NCI-H146 (cell line): ENCODE measurements at regions not wholly inside any gene's neighbourhood (a gene's known extent, or its start where the extent isn't known, plus 50 kb on each side); places are given as distances from the start of the nearest gene placed in this dataset.
"Not testable (repeated sequence)": the region's sequence is repeated elsewhere in the genome, so short reads cannot be mapped to it uniquely, and the experiment has no call there.

Experiments used
- DNase-seq: peaks from one replicate; lab custom pipeline; 2025; lab: John Stamatoyannopoulos, UW

DNA sequence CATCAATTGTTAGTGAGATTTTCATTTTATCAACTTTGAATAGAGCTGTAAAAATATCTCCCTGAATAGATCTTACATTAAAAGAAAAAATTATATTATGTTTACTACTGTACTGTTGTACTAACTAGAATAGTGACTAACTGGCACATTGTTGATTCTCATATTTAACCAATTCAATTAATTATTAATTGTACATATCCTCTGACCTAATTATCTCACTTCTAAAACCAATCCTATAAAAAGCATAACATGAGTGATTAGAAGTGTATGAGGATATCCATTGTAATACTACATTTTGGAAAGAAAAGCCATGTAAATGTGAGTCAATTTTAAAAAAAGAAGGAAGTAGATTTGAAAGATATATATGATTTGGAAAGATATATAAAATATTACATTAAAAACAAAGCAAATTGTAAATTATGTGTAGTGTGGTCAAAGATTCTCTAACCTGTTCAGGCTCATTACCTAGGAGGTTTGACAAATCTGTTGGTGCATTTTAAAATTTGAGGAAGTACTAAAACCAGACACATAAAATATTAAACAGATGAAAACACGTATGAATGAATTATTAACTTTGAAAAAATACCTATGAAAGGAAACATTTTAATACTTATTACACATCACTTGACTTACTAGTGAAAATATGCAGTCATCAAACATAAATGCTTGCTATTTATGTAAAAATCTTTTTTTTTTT is 829.8 kb upstream of the SLC10A2 start:
- no peak for DNase-seq

- no peak for DNase-seq
These were observed 828.4 kb upstream of the SLC10A2 start for GRCh38 chr13:103894626-103895025.

DNA sequence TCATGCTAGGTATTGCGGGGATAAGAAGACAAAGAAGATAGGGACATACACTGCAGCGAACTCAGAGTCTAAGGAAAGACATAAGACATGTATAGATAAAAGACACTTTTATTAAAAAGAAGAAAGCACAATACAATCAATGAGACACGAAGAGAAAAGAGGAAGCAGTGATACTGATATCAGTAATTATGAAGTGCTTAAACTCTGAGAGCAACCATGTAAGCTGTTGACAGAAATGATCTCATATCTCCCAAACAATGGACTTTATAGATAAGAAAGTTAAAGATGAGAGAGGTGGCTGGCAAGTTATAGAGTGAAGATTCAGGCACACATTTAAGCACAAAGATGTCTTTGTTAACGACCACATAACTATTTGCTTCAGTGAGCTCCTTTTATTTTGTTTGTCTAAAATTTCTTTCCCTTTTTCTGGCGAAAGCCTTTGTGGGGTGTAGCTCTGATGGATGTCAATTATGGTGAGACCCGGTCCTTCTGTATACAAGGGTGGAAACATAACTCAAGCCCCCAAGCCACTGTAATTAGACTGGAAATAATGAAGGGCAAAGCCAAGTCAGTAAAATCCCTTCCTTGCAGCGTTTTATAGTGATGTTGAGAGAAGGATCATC is 818.0 kb upstream of the SLC10A2 start:
- DNase-seq, result no peak

DNA sequence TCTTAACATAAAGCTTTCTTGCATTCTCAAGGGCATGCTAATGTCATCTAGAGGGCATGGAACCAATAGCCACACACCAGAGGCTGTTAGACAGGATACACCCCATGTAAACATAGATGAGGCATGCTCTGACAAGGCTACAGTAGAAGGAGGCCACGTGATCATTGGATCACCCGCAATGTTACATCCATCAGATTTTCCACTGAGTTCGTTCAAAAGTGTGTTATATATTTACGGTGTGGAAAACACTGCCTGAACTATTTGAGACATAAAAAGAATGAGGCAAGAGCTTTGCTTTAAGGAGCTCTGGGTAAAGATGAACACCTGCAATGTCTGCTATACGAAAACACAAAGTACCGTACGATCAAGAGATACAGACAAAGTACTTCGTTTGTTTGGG is 817.5 kb upstream of the SLC10A2 start:
- DNase-seq, result no peak

GRCh38 chr13:103883164-103883563 is 816.9 kb upstream of the SLC10A2 start:
- peak; percentile 86 for DNase-seq

DNA sequence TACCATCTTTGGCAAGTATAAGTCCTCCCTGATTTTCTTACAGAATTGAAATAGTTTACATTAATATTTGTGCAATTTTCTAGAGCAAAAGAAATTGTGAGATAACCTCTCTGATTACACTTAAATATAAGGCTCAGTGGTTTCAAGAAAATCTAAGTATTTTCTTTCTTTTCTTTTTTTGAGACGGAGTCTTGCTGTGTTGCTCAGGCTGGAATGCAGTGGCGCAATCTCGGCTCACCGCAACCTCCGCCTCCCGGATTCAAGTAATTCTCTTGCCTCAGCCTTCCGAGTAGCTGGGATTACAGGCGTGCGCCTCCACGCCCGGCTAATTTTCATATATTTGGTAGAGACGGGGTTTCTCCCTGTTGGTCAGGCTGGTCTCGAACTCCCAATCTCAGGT is 813.9 kb upstream of the SLC10A2 start:
- DNase-seq, result not testable (repeated sequence)

DNA sequence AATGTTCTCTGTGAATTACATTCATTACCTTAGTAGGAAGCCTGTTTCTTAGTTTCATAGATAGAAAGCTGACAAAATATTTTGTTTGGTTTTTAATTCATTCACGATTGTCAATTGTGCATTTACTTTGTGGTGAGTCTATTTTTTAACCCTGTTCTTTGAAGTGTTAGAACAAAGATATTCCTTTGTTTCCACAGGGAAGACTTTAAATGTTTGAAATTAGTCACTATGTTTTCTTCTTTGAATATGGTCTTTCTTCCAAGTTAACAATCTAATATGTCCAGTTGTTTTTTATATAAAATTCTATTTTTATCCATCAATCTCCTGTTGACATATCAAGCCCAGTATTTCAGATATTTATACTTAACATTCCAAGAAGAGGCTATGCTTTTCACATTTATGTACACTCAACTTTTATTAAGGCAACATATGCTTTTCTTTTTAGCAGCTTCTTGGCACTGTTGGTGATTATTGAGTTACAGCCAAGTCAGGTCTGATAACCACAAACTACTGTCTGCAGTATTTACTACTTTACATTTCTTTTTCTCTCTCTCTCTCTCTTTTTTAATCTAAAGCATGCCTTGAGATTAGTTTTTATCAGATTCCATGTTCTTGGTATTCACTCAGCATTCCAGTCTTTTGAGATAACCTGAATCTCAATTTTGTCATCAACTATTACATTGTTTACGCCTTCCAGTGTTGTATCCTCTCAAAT is 812.8 kb upstream of the SLC10A2 start:
- DNase-seq, result no peak

DNA sequence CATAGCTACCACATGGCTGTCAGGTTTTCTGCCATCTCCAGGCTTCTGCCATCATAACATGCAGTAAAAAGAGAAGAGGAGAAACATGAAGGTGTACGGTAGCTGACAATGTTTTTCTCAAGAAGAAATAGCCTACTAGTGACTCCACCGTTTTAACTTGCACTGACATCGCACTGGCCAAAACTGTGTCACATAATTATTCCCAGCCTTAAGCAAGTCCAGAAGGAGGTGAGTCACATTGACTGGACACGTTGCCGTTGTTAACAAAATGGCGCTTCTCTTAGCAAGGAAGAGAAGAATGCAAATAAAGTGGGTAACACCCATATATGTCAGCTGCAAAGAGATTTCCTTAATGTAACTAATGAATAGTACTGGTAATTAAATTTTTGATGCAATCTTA is 810.4 kb upstream of the SLC10A2 start:
- DNase-seq, result no peak

DNA sequence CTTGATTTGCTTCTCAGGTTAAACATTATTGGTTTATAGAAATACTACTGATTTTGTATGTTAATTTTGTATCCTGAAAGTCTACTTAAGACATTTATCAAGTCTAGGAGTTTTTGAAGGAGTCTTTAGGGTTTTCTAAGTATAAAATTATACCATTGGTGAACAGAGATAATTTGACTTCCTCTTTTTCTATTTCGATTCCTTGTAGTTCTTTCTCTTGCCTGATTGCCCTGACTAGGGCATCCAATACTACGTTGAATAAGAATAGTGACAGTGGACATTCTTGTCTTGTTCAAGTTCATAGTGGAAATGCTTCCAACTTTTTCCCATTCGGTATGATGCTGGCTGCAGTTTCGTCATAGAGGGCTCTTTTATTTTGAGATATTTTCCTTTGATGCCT is 807.5 kb upstream of the SLC10A2 start:
- no peak for DNase-seq

DNA sequence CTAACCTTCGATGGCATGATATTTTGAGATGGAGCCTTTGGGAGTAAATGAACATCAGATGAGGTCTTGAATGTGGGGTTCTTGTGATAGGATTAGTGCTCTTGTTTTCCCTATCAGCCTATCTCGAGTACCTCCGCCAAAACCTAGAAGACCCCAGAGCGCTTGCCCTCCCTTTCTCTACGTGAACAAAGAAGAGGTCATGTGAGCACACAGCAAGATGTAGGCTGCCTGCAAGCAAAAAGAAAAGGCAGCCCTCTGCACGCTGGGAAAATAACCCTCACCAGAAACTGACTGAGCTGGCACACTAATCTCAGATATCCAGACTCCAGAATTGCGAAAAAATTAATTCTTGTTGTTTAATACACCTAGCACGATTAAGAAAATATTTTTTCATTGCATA is 799.8 kb upstream of the SLC10A2 start:
- peak; percentile 6 for DNase-seq

GRCh38 chr13:103862525-103862924 is 796.3 kb upstream of the SLC10A2 start:
- DNase-seq, result no peak

DNA sequence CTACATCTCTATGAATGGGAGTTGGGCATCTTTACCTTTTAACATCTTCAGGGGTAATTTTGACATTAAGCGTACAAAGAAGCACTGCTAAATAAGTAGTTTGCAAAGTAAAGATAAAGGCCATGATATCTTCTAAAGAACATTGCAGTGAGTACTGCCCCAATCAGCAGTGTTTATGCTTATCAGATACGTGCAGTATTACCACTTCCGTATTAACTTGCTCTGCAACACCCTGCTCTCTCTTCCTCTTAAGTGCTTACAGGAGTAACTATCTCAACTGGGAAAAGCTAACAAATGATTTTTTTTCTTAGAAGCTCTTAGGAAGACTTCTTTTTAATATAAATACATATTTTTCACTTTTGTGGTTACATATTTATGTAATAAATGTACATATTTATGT is 793.7 kb upstream of the SLC10A2 start:
- DNase-seq, result no peak

DNA sequence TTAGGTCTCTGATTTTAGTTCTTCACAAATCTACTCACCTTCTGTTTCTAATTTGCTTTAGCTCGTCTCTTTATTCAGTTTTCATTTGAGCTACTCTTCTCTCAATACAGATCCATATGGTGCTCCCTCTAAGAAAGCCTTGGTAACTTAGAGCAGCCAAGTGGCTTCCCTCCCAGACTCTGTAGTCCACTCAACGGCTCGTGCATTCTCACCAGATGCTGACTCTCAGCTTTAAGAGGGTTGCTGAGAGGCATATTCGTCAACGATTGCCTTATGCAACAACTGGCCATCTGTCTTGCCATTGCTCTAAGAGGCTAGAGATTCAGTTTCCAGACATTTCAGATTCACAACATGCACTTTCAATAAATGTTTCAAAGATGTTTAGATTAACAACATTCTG is 785.8 kb upstream of the SLC10A2 start:
- DNase-seq, result no peak

DNA sequence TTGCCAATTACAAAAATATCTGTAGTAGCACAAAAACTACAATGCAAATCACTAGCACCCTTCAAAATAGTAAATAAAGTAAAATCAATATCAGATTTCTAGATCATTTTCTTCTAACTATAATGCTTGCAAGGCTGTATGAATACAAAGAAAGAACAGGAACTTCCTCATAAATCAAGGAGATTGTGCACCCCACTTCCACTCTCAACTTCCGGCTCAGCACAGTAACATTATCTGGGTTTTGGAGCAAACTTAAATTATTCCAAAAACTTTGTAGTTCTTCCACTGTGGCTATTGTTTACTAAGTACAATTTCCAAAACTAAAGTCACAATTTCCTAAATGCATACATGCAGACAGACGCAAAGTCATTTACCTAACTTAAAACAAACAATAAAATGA is 778.3 kb upstream of the SLC10A2 start:
- no peak for DNase-seq

GRCh38 chr13:103839460-103839859 is 773.2 kb upstream of the SLC10A2 start:
- peak; percentile 71 for DNase-seq

DNA sequence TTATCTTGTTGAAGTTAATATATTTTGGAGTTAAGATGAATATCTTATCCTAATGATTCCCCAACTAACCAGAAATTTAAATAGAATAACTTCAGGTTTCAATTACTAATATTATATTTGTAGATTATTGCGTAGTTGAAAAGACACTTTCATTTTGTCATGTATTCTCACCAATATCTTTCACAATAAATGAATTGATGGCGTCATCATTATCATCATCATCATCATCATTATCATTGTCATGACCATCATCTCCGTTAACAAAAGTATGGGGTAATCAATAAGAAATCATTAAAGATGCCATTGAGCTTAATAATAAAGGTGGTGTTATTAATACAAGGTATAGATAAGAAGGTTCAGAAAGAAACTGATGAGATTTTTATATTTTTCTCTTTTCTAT is 768.8 kb upstream of the SLC10A2 start:
- DNase-seq, result no peak

GRCh38 chr13:103833294-103833852 is 767.2 kb upstream of the SLC10A2 start:
- no peak for DNase-seq

DNA sequence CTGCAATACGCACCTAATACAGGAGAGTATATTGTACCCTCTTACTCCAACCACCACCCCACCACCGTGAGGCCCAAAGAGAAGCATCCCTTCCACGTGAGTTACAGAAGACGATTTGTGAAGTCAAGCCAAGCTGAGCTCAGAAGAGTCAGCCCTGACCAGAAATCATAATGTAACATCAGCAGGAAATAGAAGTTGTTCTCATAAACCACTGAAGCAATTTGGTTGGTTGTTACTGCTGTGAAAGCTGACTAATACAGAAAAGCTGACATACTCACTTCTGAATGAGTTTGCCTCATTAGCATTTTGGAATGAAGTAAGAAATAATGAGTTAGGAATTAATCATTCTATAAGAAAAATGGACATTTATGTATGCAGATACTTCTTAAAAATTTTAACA is 749.4 kb upstream of the SLC10A2 start:
- no peak for DNase-seq

DNA sequence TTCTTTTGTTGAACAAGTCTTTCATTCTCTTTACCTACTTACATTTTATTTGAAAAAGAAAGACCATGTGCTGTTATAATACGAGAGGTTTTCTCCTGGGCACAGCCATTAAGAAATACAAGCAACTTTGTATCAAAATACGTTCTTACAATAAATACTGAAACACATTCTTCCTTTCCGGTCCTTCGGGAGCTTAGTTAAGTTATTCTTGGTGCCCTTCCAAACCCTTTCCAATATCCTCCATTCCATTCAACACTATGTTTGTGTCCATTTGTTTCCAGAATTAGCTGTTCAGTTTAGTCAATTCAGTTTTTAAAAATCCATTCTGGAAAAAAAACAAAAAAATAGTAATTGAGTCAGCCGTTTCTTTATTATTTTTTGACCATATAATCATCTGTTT is 746.8 kb upstream of the SLC10A2 start:
- no peak for DNase-seq

GRCh38 chr13:103812558-103812957 is 746.3 kb upstream of the SLC10A2 start:
- DNase-seq, result no peak

GRCh38 chr13:103810026-103810425 is 743.8 kb upstream of the SLC10A2 start:
- DNase-seq, result no peak

GRCh38 chr13:103805771-103806170 is 739.6 kb upstream of the SLC10A2 start:
- no peak for DNase-seq

DNA sequence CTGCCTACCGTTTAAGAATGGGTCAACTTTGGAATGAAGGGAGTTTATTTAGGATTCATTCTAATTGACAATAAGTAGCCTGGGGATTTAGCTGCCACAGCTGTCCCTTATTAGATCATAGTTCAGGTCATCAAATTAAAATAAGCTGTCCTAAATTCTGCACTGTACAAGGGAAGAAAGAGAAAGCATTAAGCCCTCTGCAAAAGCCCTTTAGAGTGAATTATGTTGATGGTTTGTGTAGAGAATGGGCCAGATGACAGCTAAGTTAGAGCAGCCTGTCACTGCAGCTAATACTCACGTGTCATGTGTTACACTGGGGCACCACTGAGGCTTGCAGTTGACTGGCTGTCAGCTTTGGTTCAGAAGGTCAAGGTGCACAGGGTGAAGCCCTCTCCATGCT is 737.1 kb upstream of the SLC10A2 start:
- DNase-seq, result peak; percentile 47
